ENCODE measurements at regions not wholly inside any gene's neighbourhood (a gene's known extent, or its start where the extent isn't known, plus 50 kb on each side); places are given as distances from the start of the nearest gene placed in this dataset.

DNA sequence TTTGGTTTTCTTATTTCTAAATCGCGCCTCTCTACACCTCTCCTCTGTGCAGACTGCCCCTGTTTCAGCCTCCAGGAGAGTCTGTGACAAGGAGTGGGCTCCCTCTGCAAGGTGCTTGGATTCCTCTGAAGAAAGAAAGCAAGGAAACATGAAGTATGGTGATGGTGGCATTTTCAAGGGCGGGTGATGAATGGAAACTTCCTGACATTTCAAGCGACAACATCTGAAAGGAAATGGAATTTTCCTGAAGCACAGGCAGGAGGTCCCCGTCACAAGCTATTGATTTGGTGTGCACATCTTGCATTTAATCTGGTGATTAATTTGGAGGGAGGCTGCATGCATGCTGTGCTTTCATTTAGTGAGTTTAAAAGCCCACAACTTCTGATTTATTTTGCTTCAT is 164.6 kb upstream of the FGGY start:
- Histone ChIP-seq H3K4me3 (ENCODE audit: extremely low read depth in 1 of 4, insufficient read depth in 2 of 4, low read depth in 3 of 4, low read length in 4 of 4) (no peak overlapping the region), H3K9ac (replicated peaks in 1 of 4; ENCODE audit: extremely low read depth in 1 of 4, low read depth in 3 of 4, low read length in 3 of 4) (no peak overlapping the region), H2BK5ac (ENCODE audit: low read depth, low read length) (no peak overlapping the region), H2AK5ac (ENCODE audit: low read depth, low read length) (no peak overlapping the region), H2BK15ac (ENCODE audit: low read length) (no peak overlapping the region), H3K23ac (ENCODE audit: insufficient read length) (no peak overlapping the region), H3K18ac (ENCODE audit: extremely low read depth, low read length) (no peak overlapping the region; the same call in 1 of the 2 replicates), H2BK120ac (replicated peaks; ENCODE audit: low read depth, low read length) (no peak overlapping the region), H4K8ac (ENCODE audit: extremely low read depth, insufficient read depth, low read length) (no peak overlapping the region), H3K23me2 (ENCODE audit: low read depth, low read length) (no peaks in the 10 kb centered on the region), H3K56ac (replicated peaks; ENCODE audit: insufficient read length, low read depth, low read length) (no peak overlapping the region), H4K91ac (replicated peaks; ENCODE audit: insufficient read length, low read length) (no peak overlapping the region), H2BK20ac (ENCODE audit: low read length) (peak overlapping the region; percentile 56; the same call in 1 of the 2 replicates), H3K4me1 (replicated peaks in 1 of 4; ENCODE audit: control insufficient read depth in 3 of 4, insufficient read depth in 4 of 4, low read length in 3 of 4) (peaks cover 0 to 5% (median 3%) of the 10 kb centered on the region in 4 experiments; a peak in 4 of 7 replicates), H3K4ac (replicated peaks; ENCODE audit: insufficient read length, low read depth, low read length) (no peak overlapping the region), H3K4me2 (ENCODE audit: insufficient read depth in 1 of 2, low read depth in 2 of 2, low read length in 2 of 2) (no peak overlapping the region), H3K14ac (ENCODE audit: insufficient read length) (no peak overlapping the region), H3K36me3 (ENCODE audit: control insufficient read depth in 2 of 4, insufficient read depth in 4 of 4, low read length in 3 of 4) (no peaks in the 10 kb centered on the region), H2AFZ (ENCODE audit: low read length) (peak overlapping the region; percentile 34; the same call in 1 of the 2 replicates), H3K79me2 (ENCODE audit: control insufficient read depth in 1 of 2, insufficient read depth in 2 of 2, low read length in 2 of 2) (no peaks in the 10 kb centered on the region), H3K27ac (ENCODE audit: low read depth, low read length) (no peak overlapping the region), H3K27me3 (replicated peaks in 1 of 4; ENCODE audit: control insufficient read depth in 3 of 4, extremely low read depth in 1 of 4, insufficient read depth in 3 of 4, low read length in 3 of 4) (no peaks in the 10 kb centered on the region), H4K20me1 (replicated peaks in 1 of 2; ENCODE audit: control insufficient read depth in 1 of 2, insufficient read depth in 2 of 2, low read length in 2 of 2) (no peaks in the 10 kb centered on the region), H3K9me3 (ENCODE audit: insufficient read depth in 2 of 2, low read depth in 1 of 2, low read length in 1 of 2) (no peaks in the 10 kb centered on the region), H4K5ac (ENCODE audit: insufficient read length, low read depth, low read length) (no peak overlapping the region), H2BK12ac (ENCODE audit: low read depth, low read length) (0 out of 2 replicates have a peak overlapping the region, but pooled peaks have one; percentile 55), H3K79me1 (ENCODE audit: low read depth, low read length) (no peaks in the 10 kb centered on the region)
- DNase-seq (ENCODE audit: low read depth in 1 of 2, low spot score in 2 of 2) = no peak
- peak; percentile 45 for FAIRE-seq
- ChIA-PET CTCF (ENCODE audit: partially characterized antibody) (interaction anchor here (1.0 kb wide), 1 partner anchor 10 kb away, joined by 3 read pairs; no protein-coding TSS in a partner anchor), POLR2A (ENCODE audit: partially characterized antibody) (no interaction called here)
- WGBS, 2 experiments (ENCODE audit: extremely low coverage in 1 of 2, insufficient coverage in 1 of 2, insufficient read length in 1 of 2, insufficient replicate concordance in 2 of 2, low coverage in 1 of 2, low lambda C conversion rate in 2 of 2, missing lambda C conversion rate in 1 of 2) = 72% methylated on average over 5 of the region's 5 CpGs; no CpG with 5 or more reads in 1 of the 2 experiments
- no peak for TF ChIP-seq CBX8 (IDR thresholded peaks at IDR 0.05; ENCODE audit: borderline replicate concordance, low read depth, low read length)
- TF ChIP-seq, protein P1, sequence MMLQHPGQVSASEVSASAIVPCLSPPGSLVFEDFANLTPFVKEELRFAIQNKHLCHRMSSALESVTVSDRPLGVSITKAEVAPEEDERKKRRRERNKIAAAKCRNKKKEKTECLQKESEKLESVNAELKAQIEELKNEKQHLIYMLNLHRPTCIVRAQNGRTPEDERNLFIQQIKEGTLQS (IDR thresholded peaks at IDR 0.05; ENCODE audit: insufficient read depth, low read depth, low read length) = no peak
- no peak for TF ChIP-seq SP2 (IDR thresholded peaks at IDR 0.05; ENCODE audit: low read length)
- TF ChIP-seq GABPA (IDR thresholded peaks at IDR 0.05; ENCODE audit: borderline replicate concordance, insufficient read depth, low read length) = no peak
- no peak for TF ChIP-seq EZH2 (IDR thresholded peaks at IDR 0.05; ENCODE audit: low read depth, low read length, severe bottlenecking)
- no peak for TF ChIP-seq BRCA1 (IDR thresholded peaks at IDR 0.05; ENCODE audit: low read depth, low read length)
- TF ChIP-seq TCF12 (IDR thresholded peaks at IDR 0.05; ENCODE audit: low read depth, low read length) = no peak
- TF ChIP-seq, protein P2, sequence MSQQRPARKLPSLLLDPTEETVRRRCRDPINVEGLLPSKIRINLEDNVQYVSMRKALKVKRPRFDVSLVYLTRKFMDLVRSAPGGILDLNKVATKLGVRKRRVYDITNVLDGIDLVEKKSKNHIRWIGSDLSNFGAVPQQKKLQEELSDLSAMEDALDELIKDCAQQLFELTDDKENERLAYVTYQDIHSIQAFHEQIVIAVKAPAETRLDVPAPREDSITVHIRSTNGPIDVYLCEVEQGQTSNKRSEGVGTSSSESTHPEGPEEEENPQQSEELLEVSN (IDR thresholded peaks at IDR 0.05) = no peak
- TF ChIP-seq ZNF274 (IDR thresholded peaks at IDR 0.05; ENCODE audit: borderline replicate concordance, extremely low read depth, low read length) = no peak
- TF ChIP-seq KDM1A (IDR thresholded peaks at IDR 0.05; ENCODE audit: borderline replicate concordance, low read length) = no peak
- TF ChIP-seq, protein P3, sequence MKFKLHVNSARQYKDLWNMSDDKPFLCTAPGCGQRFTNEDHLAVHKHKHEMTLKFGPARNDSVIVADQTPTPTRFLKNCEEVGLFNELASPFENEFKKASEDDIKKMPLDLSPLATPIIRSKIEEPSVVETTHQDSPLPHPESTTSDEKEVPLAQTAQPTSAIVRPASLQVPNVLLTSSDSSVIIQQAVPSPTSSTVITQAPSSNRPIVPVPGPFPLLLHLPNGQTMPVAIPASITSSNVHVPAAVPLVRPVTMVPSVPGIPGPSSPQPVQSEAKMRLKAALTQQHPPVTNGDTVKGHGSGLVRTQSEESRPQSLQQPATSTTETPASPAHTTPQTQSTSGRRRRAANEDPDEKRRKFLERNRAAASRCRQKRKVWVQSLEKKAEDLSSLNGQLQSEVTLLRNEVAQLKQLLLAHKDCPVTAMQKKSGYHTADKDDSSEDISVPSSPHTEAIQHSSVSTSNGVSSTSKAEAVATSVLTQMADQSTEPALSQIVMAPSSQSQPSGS (IDR thresholded peaks at IDR 0.05; ENCODE audit: low read length) = no peak

Measured in H1 (cell line).